ENCODE measurements at regions not wholly inside any gene's neighbourhood (a gene's known extent, or its start where the extent isn't known, plus 50 kb on each side); places are given as distances from the start of the nearest gene placed in this dataset.

GRCh38 chr17:52504081-52504480 lies 345.6 kb upstream of the CA10 start:
- H3K36me3 ChIP-seq (ENCODE audit: insufficient read depth, low read length): no peaks in the 10 kb centered on the region
- Mint-ChIP-seq H3K4me1 (ENCODE audit: low read depth) (no peaks in the 10 kb centered on the region), H3K4me3 (no peak overlapping the region), H3K27ac (no peak overlapping the region), H3K27me3 (no peaks in the 10 kb centered on the region), H3K9me3 (peaks cover 5% of the 10 kb centered on the region), H3K36me3 (ENCODE audit: low read depth) (no peaks in the 10 kb centered on the region)
- no peak overlapping the region for H3K27ac ChIP-seq (ENCODE audit: low read depth in 1 of 2, low read length in 2 of 2)
- CTCF ChIA-PET: no interaction called here
- H3K4me1 ChIP-seq (ENCODE audit: insufficient read depth, low read length): no peaks in the 10 kb centered on the region
- H3K27me3 ChIP-seq (ENCODE audit: control insufficient read depth in 1 of 2, insufficient read depth in 2 of 2, low read length in 2 of 2): no peaks in the 10 kb centered on the region
- POLR2A ChIA-PET: no interaction called here
- TF ChIP-seq CTCF (IDR thresholded peaks at IDR 0.05): no peak
- intact Hi-C loops (cut with DNase I, micrococcal nuclease): no loop called here
- H3K9me3 ChIP-seq (ENCODE audit: control insufficient read depth in 1 of 2, insufficient read depth in 1 of 2, low read length in 2 of 2): peaks cover 0 to 3% of the 10 kb centered on the region in 2 experiments
- DNase-seq (no peak), ATAC-seq (ENCODE audit: poor library complexity) (no peak)
- no peak overlapping the region for H3K4me3 ChIP-seq (ENCODE audit: low read length)

GRCh38 chr17:52495646-52496045 lies 337.1 kb upstream of the CA10 start:
- Histone ChIP-seq H3K4me1 (ENCODE audit: insufficient read depth, low read length) (no peaks in the 10 kb centered on the region), H3K9me3 (ENCODE audit: control insufficient read depth in 1 of 2, insufficient read depth in 1 of 2, low read length in 2 of 2) (peaks cover 0 to 5% of the 10 kb centered on the region in 2 experiments), H3K4me3 (ENCODE audit: low read length) (no peak overlapping the region), H3K27me3 (ENCODE audit: control insufficient read depth in 1 of 2, insufficient read depth in 2 of 2, low read length in 2 of 2) (no peaks in the 10 kb centered on the region), H3K36me3 (ENCODE audit: insufficient read depth, low read length) (no peaks in the 10 kb centered on the region), H3K27ac (ENCODE audit: low read depth in 1 of 2, low read length in 2 of 2) (no peak overlapping the region)
- POLR2A ChIA-PET: no interaction called here
- Mint-ChIP-seq H3K4me3 (no peak overlapping the region), H3K4me1 (ENCODE audit: low read depth) (no peaks in the 10 kb centered on the region), H3K36me3 (ENCODE audit: low read depth) (no peaks in the 10 kb centered on the region), H3K9me3 (peaks cover 3% of the 10 kb centered on the region), H3K27ac (no peak overlapping the region), H3K27me3 (no peaks in the 10 kb centered on the region)
- CTCF ChIA-PET: no interaction called here
- no peak for DNase-seq
- TF ChIP-seq CTCF (IDR thresholded peaks at IDR 0.05): no peak
- intact Hi-C loops (cut with DNase I, micrococcal nuclease): loop anchor here in 1 of 2 experiments (10.0 kb wide), 1 partner anchor 59 kb away; no protein-coding TSS in a partner anchor
- no peak for ATAC-seq (ENCODE audit: poor library complexity)

GRCh38 chr17:52482271-52482670 lies 323.8 kb upstream of the CA10 start:
- Mint-ChIP-seq H3K27ac (no peak overlapping the region), H3K4me3 (no peak overlapping the region), H3K27me3 (no peaks in the 10 kb centered on the region), H3K4me1 (ENCODE audit: low read depth) (no peaks in the 10 kb centered on the region), H3K36me3 (ENCODE audit: low read depth) (no peaks in the 10 kb centered on the region), H3K9me3 (peaks cover 7% of the 10 kb centered on the region)
- no peak for DNase-seq
- intact Hi-C loops (cut with DNase I, micrococcal nuclease): no loop called here
- Histone ChIP-seq H3K27me3 (ENCODE audit: control insufficient read depth in 1 of 2, insufficient read depth in 2 of 2, low read length in 2 of 2) (no peaks in the 10 kb centered on the region), H3K4me1 (ENCODE audit: insufficient read depth, low read length) (no peaks in the 10 kb centered on the region), H3K27ac (ENCODE audit: low read depth in 1 of 2, low read length in 2 of 2) (no peak overlapping the region), H3K4me3 (ENCODE audit: low read length) (no peak overlapping the region), H3K36me3 (ENCODE audit: insufficient read depth, low read length) (no peaks in the 10 kb centered on the region), H3K9me3 (ENCODE audit: control insufficient read depth in 1 of 2, insufficient read depth in 1 of 2, low read length in 2 of 2) (no peaks in the 10 kb centered on the region)
- ChIA-PET CTCF (no interaction called here), POLR2A (no interaction called here)
- no peak for TF ChIP-seq CTCF (IDR thresholded peaks at IDR 0.05)
- ATAC-seq (ENCODE audit: poor library complexity): no peak
